Colonic mucosa (tissue), 4 donors: ENCODE measurements at regions not wholly inside any gene's neighbourhood (a gene's known extent, or its start where the extent isn't known, plus 50 kb on each side); places are given as distances from the start of the nearest gene placed in this dataset.

Source experiments
- DNase-seq: peaks from one replicate; pipeline ENCODE4 v3.0.0-alpha.2; 2020
- H3K27ac ChIP-seq: fragments of 200-600 bp; one replicate; pipeline ENCODE4 v1.8.0; 2021
- H3K27me3 ChIP-seq: fragments of 200-600 bp; one replicate; pipeline ENCODE4 v1.8.0; 2021
- H3K36me3 ChIP-seq: fragments of 200-600 bp; one replicate; pipeline ENCODE4 v1.8.0; 2021
- H3K4me1 ChIP-seq: fragments of 200-600 bp; one replicate; pipeline ENCODE4 v1.8.0; 2021; ENCODE audit warnings: mild to moderate bottlenecking
- H3K4me3 ChIP-seq: fragments of 200-600 bp; one replicate; pipeline ENCODE4 v1.8.0; 2021
- H3K9ac ChIP-seq, 2 donors: one replicate each; pipeline ENCODE4 v1.7.0; 2013; ENCODE audit warnings: control low read depth in 2 of 2, low read depth in 2 of 2, low read length in 2 of 2
- H3K9me3 ChIP-seq: fragments of 200-600 bp; one replicate; pipeline ENCODE4 v1.8.0; 2021
- CTCF ChIP-seq: fragments of 200-600 bp; IDR thresholded peaks from one replicate; pipeline ENCODE4 v1.8.0; 2022; ENCODE audit warnings: antibody characterized with exemption, mild to moderate bottlenecking
- intact Hi-C: fragments of 100-400 bp; cut with DNase I; formaldehyde crosslinking; loops from one replicate; pipeline ENCODE4 v1.14.1; 2022
- donor health status: healthy.
- donor health status: DM: no; HTN: no; CAD: no.
- donor health status: DM: no; HTN: no; CAD: no.

- no peaks in the 10 kb centered on the region for H3K9me3 ChIP-seq
- no peak for DNase-seq
- no peak overlapping the region for H3K27ac ChIP-seq
- no peak overlapping the region for H3K9ac ChIP-seq
- no peak for TF ChIP-seq CTCF
- no peaks in the 10 kb centered on the region for H3K4me1 ChIP-seq
- no peak overlapping the region for H3K4me3 ChIP-seq
- no peaks in the 10 kb centered on the region for H3K36me3 ChIP-seq
- intact Hi-C loops, result no loop called here
- no peaks in the 10 kb centered on the region for H3K27me3 ChIP-seq
Observed at GRCh38 chr19:30620354-30620753, 248.2 kb downstream of the ZNF536 start.

DNA sequence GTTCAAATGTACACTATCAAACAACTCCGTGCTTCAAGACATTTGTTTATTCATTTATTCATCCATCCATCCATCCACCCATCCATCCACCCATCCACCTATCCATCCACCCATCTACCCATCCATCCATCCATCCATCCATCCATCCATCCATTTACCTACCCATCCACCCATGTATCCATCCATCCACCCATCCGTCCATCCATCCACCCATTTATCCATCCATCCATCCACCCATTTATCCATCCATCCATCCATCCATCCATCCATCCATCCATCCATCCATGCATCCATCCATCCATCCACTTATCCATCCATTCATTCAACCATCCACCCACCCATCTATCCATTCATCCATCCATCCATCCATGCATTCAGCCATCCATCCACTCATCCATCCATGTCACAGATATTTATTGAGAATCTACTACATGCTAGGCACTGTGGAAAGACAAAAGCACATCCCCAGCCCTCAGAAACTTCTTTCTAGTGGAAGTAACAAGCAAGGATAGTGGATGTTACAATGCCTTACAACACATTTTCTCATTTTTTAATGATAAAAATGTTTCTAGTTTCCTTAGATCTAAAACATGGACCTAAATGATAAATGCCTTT is 237.6 kb downstream of the ZNF536 start:
- intact Hi-C loops, result no loop called here
- no peak for TF ChIP-seq CTCF
- no peaks in the 10 kb centered on the region for H3K27me3 ChIP-seq

GRCh38 chr19:30608471-30608870 is 236.3 kb downstream of the ZNF536 start:
- no peak overlapping the region for H3K4me3 ChIP-seq
- intact Hi-C loops, result no loop called here

More for the DNA sequence above, 237.6 kb downstream of the ZNF536 start:
- Histone ChIP-seq H3K4me1 (no peaks in the 10 kb centered on the region), H3K27ac (no peak overlapping the region), H3K4me3 (no peak overlapping the region), H3K9ac (no peak overlapping the region), H3K36me3 (no peaks in the 10 kb centered on the region), H3K9me3 (no peaks in the 10 kb centered on the region)
- no peak for DNase-seq

More at GRCh38 chr19:30608471-30608870, 236.3 kb downstream of the ZNF536 start:
- Histone ChIP-seq H3K9me3 (no peaks in the 10 kb centered on the region), H3K36me3 (no peaks in the 10 kb centered on the region), H3K9ac (no peak overlapping the region), H3K4me1 (no peaks in the 10 kb centered on the region), H3K27me3 (no peaks in the 10 kb centered on the region), H3K27ac (no peak overlapping the region)
- no peak for TF ChIP-seq CTCF
- DNase-seq, result no peak
